ENCODE measurements at regions not wholly inside any gene's neighbourhood (a gene's known extent, or its start where the extent isn't known, plus 50 kb on each side); places are given as distances from the start of the nearest gene placed in this dataset.

DNA sequence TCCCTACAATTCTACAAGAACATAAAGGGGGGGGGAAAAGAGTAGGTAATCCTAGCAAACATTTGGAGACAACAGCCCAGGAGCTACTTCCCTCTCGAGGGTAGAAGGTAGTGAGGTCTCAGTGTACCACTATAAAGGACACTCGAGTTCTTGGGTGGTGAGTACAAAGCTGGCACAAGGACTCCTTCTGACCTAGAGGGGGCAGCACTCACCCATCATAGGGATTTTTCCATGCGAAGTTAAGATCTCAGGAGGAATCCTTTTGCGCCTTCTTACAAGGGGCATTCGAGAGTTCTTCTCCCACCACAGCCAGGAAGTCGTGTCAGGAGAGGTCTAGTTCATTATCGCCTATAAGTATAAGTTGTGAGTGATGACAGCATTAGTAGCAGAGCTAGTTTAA is 200.2 kb upstream of the RBM19 start (continued):
- TF ChIP-seq ZNF207 (IDR thresholded peaks at IDR 0.05; ENCODE audit: borderline replicate concordance) (no peak), HDGF (IDR thresholded peaks at IDR 0.05) (no peak), BHLHE40 (IDR thresholded peaks at IDR 0.05; ENCODE audit: borderline replicate concordance in 1 of 2, low read depth in 2 of 2, low read length in 1 of 2) (no peak)

- Histone ChIP-seq H4K20me1 (ENCODE audit: control insufficient read depth, insufficient read depth) (no peaks in the 10 kb centered on the region), H3K36me3 (ENCODE audit: control insufficient read depth in 2 of 2, insufficient read depth in 2 of 2, low read length in 1 of 2) (no peaks in the 10 kb centered on the region), H3K9me3 (replicated peaks; ENCODE audit: control insufficient read depth, insufficient read depth, low read length) (no peaks in the 10 kb centered on the region), H3K79me2 (ENCODE audit: control insufficient read depth, insufficient read depth, low read length) (no peaks in the 10 kb centered on the region), H3K27me3 (replicated peaks in 1 of 2; ENCODE audit: control insufficient read depth in 2 of 2, insufficient read depth in 2 of 2, low read length in 1 of 2) (no peaks in the 10 kb centered on the region), H3K27ac (ENCODE audit: control insufficient read depth, insufficient read depth) (no peak overlapping the region), H2AFZ (ENCODE audit: control insufficient read depth, low read depth, low read length) (no peak overlapping the region), H3K4me3 (no peak overlapping the region), H3K4me2 (ENCODE audit: control insufficient read depth, insufficient read depth) (no peak overlapping the region), H3K9ac (ENCODE audit: control insufficient read depth, insufficient read depth, low read length) (no peak overlapping the region), H3K4me1 (ENCODE audit: control insufficient read depth, insufficient read depth, low read length) (no peaks in the 10 kb centered on the region)
- ChIA-PET SMC1A (ENCODE audit: uncharacterized antibody, unreplicated experiment) (interaction anchor here (2.7 kb wide), 1 partner anchor 343 kb away, joined by 15 read pairs; no protein-coding TSS in a partner anchor), CTCF (interaction anchor here (0.7 to 3.4 kb wide), 11 partner anchors 8 to 342 kb away, joined by 3 to 20 read pairs (median 4); no protein-coding TSS in a partner anchor), RAD21 (ENCODE audit: unreplicated experiment) (interaction anchor here (2.0 kb wide), 1 partner anchor 185 kb away, joined by 7 read pairs; no protein-coding TSS in a partner anchor), POLR2A (no interaction called here)
- TF ChIP-seq ASH2L (IDR thresholded peaks at IDR 0.05; ENCODE audit: borderline replicate concordance, low read depth) (no peak), RB1 (IDR thresholded peaks at IDR 0.05; ENCODE audit: borderline replicate concordance) (no peak), CBX5 (IDR thresholded peaks at IDR 0.05; ENCODE audit: low read depth) (no peak), RAD21 (IDR thresholded peaks at IDR 0.05; ENCODE audit: insufficient read depth, low read depth, low read length) (no peak), CEBPZ (IDR thresholded peaks at IDR 0.05; ENCODE audit: low read depth, low read length) (no peak), NR2F1 (conservative IDR thresholded peaks at IDR 0.05) (no peak), SMAD1 (IDR thresholded peaks at IDR 0.05; ENCODE audit: low read depth, partially characterized antibody) (no peak), TCF7 (IDR thresholded peaks at IDR 0.05; ENCODE audit: borderline replicate concordance) (no peak), HCFC1 (IDR thresholded peaks at IDR 0.05; ENCODE audit: low read length) (no peak), IRF5 (IDR thresholded peaks at IDR 0.05; ENCODE audit: borderline replicate concordance) (no peak), BRCA1 (IDR thresholded peaks at IDR 0.05; ENCODE audit: low read depth, low read length) (no peak), ATF3 (IDR thresholded peaks at IDR 0.05; ENCODE audit: borderline replicate concordance, extremely low read depth, low read depth, low read length) (no peak), DPF2 (IDR thresholded peaks at IDR 0.05) (no peak), IKZF2 (IDR thresholded peaks at IDR 0.05) (no peak)
- TF ChIP-seq, protein P1, sequence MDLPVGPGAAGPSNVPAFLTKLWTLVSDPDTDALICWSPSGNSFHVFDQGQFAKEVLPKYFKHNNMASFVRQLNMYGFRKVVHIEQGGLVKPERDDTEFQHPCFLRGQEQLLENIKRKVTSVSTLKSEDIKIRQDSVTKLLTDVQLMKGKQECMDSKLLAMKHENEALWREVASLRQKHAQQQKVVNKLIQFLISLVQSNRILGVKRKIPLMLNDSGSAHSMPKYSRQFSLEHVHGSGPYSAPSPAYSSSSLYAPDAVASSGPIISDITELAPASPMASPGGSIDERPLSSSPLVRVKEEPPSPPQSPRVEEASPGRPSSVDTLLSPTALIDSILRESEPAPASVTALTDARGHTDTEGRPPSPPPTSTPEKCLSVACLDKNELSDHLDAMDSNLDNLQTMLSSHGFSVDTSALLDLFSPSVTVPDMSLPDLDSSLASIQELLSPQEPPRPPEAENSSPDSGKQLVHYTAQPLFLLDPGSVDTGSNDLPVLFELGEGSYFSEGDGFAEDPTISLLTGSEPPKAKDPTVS (IDR thresholded peaks at IDR 0.05; ENCODE audit: low read depth, low read length) = no peak
- in situ Hi-C loops (cut with MboI) (no loop called here), intact Hi-C loops (cut with micrococcal nuclease; ENCODE audit: unreplicated experiment) (loop anchor here (10.0 kb wide), 1 partner anchor 339 kb away; no protein-coding TSS in a partner anchor)
- FAIRE-seq = no peak
- ATAC-seq = no peak
- BruUV-seq (replicated peaks) = no TSS peak
- no peak for DNase-seq (ENCODE audit: low read depth, low spot score)
- WGBS (ENCODE audit: insufficient coverage, insufficient replicate concordance, low lambda C conversion rate, missing lambda C conversion rate) = 36% methylated on average over 1 of the region's 1 CpG
Observed at GRCh38 chr12:114165921-114166320, 199.8 kb upstream of the RBM19 start.

Measured in GM12878 (cell line).